DND-41 (cell line): ENCODE measurements at regions not wholly inside any gene's neighbourhood (a gene's known extent, or its start where the extent isn't known, plus 50 kb on each side); places are given as distances from the start of the nearest gene placed in this dataset.
A peak's percentile ranks its signal among the peaks of the same experiment; 100 is the strongest.

Experiments used
- ATAC-seq: fragments of 200-7000 bp; cut with Tn5 transposase; 3 replicates; pipeline ENCODE4 v1.9.1; 2021; ENCODE audit warnings: low read depth; ENCODE audit not compliant: insufficient read depth
- DNase-seq: peaks from one replicate; pipeline ENCODE4 v3.0.0-alpha.2; 2020
- H2AFZ ChIP-seq: 2 replicates; pipeline ENCODE4 v1.6.0; 2012; ENCODE audit warnings: low read depth, low read length
- H3K27ac ChIP-seq: 2 replicates; pipeline ENCODE4 v1.5.1; 2012; ENCODE audit warnings: low read length, inconsistent platforms
- H3K27me3 ChIP-seq: fragments of 200-600 bp; sonication (generic); 2 replicates; pipeline ENCODE4 v1.6.0; 2012; ENCODE audit warnings: low read length, mild to moderate bottlenecking, inconsistent platforms; ENCODE audit not compliant: insufficient read depth, poor library complexity
- H3K36me3 ChIP-seq: 2 replicates; pipeline ENCODE4 v1.5.1; 2012; ENCODE audit warnings: low read length, inconsistent platforms; ENCODE audit not compliant: insufficient read depth
- H3K4me1 ChIP-seq: 2 replicates; pipeline ENCODE4 v1.5.1; 2012; ENCODE audit warnings: mild to moderate bottlenecking, low read length; ENCODE audit not compliant: insufficient read depth
- H3K4me2 ChIP-seq: 2 replicates; pipeline ENCODE4 v1.6.0; 2012; ENCODE audit warnings: mild to moderate bottlenecking, moderate library complexity, low read length, inconsistent platforms; ENCODE audit not compliant: insufficient read depth
- H3K4me3 ChIP-seq, 2 experiments: fragments of 200-600 bp in 1 of 2; shearing (Covaris generic) in 1 of 2; 2 replicates each; pipeline ENCODE4 v1.5.1; 2012 to 2016; ENCODE audit warnings: inconsistent platforms in 2 of 2, low read length in 2 of 2, mild to moderate bottlenecking in 2 of 2, low read depth in 1 of 2, moderate library complexity in 1 of 2
- H3K79me2 ChIP-seq: 2 replicates; pipeline ENCODE4 v1.6.0; 2012; ENCODE audit warnings: low read length, inconsistent platforms; ENCODE audit not compliant: insufficient read depth
- H3K9ac ChIP-seq: 2 replicates; pipeline ENCODE4 v1.6.0; 2012; ENCODE audit warnings: low read depth, mild to moderate bottlenecking, inconsistent platforms, low read length, moderate library complexity
- H3K9me3 ChIP-seq: 2 replicates; pipeline ENCODE4 v1.5.1; 2012; ENCODE audit warnings: low read length, moderate library complexity, mild to moderate bottlenecking, inconsistent platforms; ENCODE audit not compliant: insufficient read depth, severe bottlenecking
- H4K20me1 ChIP-seq: 2 replicates; pipeline ENCODE4 v1.6.0; 2012; ENCODE audit warnings: low read length; ENCODE audit not compliant: insufficient read depth
- EZH2 ChIP-seq: IDR thresholded peaks from 3 replicates; pipeline ENCODE4 v1.6.1; 2012; ENCODE audit warnings: borderline replicate concordance, low read depth, mild to moderate bottlenecking, moderate library complexity, low read length, inconsistent platforms; ENCODE audit not compliant: severe bottlenecking
- TF ChIP-seq, protein P1 (sequence below): IDR thresholded peaks from 2 replicates; pipeline ENCODE4 v1.5.1; 2012; ENCODE audit warnings: borderline replicate concordance, low read length, moderate library complexity, mild to moderate bottlenecking; ENCODE audit not compliant: poor library complexity, severe bottlenecking; ENCODE audit errors: extremely low read depth

- H3K27ac ChIP-seq: no peak overlapping the region
- TF ChIP-seq, protein P1, sequence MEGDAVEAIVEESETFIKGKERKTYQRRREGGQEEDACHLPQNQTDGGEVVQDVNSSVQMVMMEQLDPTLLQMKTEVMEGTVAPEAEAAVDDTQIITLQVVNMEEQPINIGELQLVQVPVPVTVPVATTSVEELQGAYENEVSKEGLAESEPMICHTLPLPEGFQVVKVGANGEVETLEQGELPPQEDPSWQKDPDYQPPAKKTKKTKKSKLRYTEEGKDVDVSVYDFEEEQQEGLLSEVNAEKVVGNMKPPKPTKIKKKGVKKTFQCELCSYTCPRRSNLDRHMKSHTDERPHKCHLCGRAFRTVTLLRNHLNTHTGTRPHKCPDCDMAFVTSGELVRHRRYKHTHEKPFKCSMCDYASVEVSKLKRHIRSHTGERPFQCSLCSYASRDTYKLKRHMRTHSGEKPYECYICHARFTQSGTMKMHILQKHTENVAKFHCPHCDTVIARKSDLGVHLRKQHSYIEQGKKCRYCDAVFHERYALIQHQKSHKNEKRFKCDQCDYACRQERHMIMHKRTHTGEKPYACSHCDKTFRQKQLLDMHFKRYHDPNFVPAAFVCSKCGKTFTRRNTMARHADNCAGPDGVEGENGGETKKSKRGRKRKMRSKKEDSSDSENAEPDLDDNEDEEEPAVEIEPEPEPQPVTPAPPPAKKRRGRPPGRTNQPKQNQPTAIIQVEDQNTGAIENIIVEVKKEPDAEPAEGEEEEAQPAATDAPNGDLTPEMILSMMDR: no peak
- DNase-seq (peak; percentile 12), ATAC-seq (no peak)
- no peak overlapping the region for H2AFZ ChIP-seq
- H3K79me2 ChIP-seq: no peaks in the 10 kb centered on the region
- no peaks in the 10 kb centered on the region for H3K4me1 ChIP-seq
- no peaks in the 10 kb centered on the region for H4K20me1 ChIP-seq
- H3K9me3 ChIP-seq: peaks cover 6% of the 10 kb centered on the region
- no peak overlapping the region for H3K4me2 ChIP-seq
- no peaks in the 10 kb centered on the region for H3K36me3 ChIP-seq
- H3K27me3 ChIP-seq: no peaks in the 10 kb centered on the region
- H3K9ac ChIP-seq: no peak overlapping the region
- no peak overlapping the region for H3K4me3 ChIP-seq
Measured at GRCh38 chr16:35398180-35398579, 1938.8 kb downstream of the TP53TG3F start.

- Histone ChIP-seq H3K36me3 (no peaks in the 10 kb centered on the region), H3K4me3 (no peak overlapping the region), H4K20me1 (no peaks in the 10 kb centered on the region), H3K9ac (no peak overlapping the region), H3K4me2 (no peak overlapping the region), H3K27me3 (no peaks in the 10 kb centered on the region), H3K9me3 (peaks cover 2% of the 10 kb centered on the region), H3K79me2 (no peaks in the 10 kb centered on the region), H2AFZ (no peak overlapping the region), H3K4me1 (no peaks in the 10 kb centered on the region), H3K27ac (no peak overlapping the region)
- DNase-seq: no peak
- ATAC-seq: no peak
- TF ChIP-seq EZH2: no peak
- TF ChIP-seq, protein P1: no peak
Measured at GRCh38 chr16:35399133-35399532, 1939.7 kb downstream of the TP53TG3F start.

- Histone ChIP-seq H4K20me1 (no peaks in the 10 kb centered on the region), H3K27me3 (no peaks in the 10 kb centered on the region), H3K4me1 (no peaks in the 10 kb centered on the region), H3K9ac (no peak overlapping the region), H3K27ac (no peak overlapping the region), H2AFZ (no peak overlapping the region), H3K36me3 (no peaks in the 10 kb centered on the region), H3K9me3 (no peaks in the 10 kb centered on the region), H3K79me2 (no peaks in the 10 kb centered on the region), H3K4me2 (no peak overlapping the region), H3K4me3 (no peak overlapping the region)
- TF ChIP-seq, protein P1: no peak
- no peak for TF ChIP-seq EZH2
- DNase-seq (no peak), ATAC-seq (no peak)
Measured at GRCh38 chr16:35404273-35404672, 1944.9 kb downstream of the TP53TG3F start.

GRCh38 chr16:35405526-35405925, 1946.1 kb downstream of the TP53TG3F start:
- H3K4me1 ChIP-seq: no peaks in the 10 kb centered on the region
- H3K79me2 ChIP-seq: no peaks in the 10 kb centered on the region
- no peaks in the 10 kb centered on the region for H4K20me1 ChIP-seq
- H3K27me3 ChIP-seq: no peaks in the 10 kb centered on the region
- ATAC-seq (no peak), DNase-seq (no peak)
- no peak overlapping the region for H3K4me3 ChIP-seq
- no peaks in the 10 kb centered on the region for H3K9me3 ChIP-seq
- H2AFZ ChIP-seq: no peak overlapping the region
- no peaks in the 10 kb centered on the region for H3K36me3 ChIP-seq
- H3K27ac ChIP-seq: no peak overlapping the region
- no peak overlapping the region for H3K4me2 ChIP-seq
- H3K9ac ChIP-seq: no peak overlapping the region
- TF ChIP-seq, protein P1: no peak
- TF ChIP-seq EZH2: no peak
